ENCODE measurements at regions not wholly inside any gene's neighbourhood (a gene's known extent, or its start where the extent isn't known, plus 50 kb on each side); places are given as distances from the start of the nearest gene placed in this dataset.
"Not testable (repeated sequence)": the region's sequence is repeated elsewhere in the genome, so short reads cannot be mapped to it uniquely, and the experiment has no call there.

DNA sequence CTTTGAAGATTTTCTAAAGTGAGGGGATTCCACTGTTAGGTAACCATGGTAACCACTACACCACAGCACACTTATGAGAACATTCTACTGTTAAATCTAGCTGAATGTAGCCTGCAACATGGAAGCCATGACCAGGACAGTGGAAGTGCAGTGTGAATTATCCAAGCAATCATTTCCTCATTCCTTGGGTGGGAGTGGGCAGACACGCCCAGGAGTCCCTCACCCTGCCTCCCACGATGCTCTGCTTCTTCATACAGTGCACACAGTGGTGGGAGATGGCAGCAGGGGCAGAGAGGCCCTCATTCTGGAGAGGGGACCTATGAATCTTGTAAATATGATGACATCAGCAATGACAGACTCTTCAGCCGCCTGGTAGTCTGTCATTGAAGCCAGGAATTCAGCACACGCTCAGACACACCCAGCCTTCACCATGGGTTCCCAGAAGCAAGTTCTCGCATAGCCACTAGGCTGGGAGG lies 70.1 kb upstream of the HOXC13 start:
- intact Hi-C loops (cut with DNase I): no loop called here
- no peaks in the 10 kb centered on the region for H3K4me1 ChIP-seq
- H3K9me3 ChIP-seq: no peaks in the 10 kb centered on the region
- no peak overlapping the region for H3K27ac ChIP-seq
- DNase-seq: no peak
- 42% methylated on average over 2 of the region's 5 CpGs for WGBS (ENCODE audit: insufficient coverage, low coverage, low lambda C conversion rate, missing lambda C conversion rate)
- no peaks in the 10 kb centered on the region for H3K36me3 ChIP-seq
- H3K4me3 ChIP-seq: no peak overlapping the region
- no peaks in the 10 kb centered on the region for H3K27me3 ChIP-seq
- no peak for ATAC-seq
- no peak for TF ChIP-seq POLR2A (IDR thresholded peaks at IDR 0.05)
- TF ChIP-seq, protein P1, sequence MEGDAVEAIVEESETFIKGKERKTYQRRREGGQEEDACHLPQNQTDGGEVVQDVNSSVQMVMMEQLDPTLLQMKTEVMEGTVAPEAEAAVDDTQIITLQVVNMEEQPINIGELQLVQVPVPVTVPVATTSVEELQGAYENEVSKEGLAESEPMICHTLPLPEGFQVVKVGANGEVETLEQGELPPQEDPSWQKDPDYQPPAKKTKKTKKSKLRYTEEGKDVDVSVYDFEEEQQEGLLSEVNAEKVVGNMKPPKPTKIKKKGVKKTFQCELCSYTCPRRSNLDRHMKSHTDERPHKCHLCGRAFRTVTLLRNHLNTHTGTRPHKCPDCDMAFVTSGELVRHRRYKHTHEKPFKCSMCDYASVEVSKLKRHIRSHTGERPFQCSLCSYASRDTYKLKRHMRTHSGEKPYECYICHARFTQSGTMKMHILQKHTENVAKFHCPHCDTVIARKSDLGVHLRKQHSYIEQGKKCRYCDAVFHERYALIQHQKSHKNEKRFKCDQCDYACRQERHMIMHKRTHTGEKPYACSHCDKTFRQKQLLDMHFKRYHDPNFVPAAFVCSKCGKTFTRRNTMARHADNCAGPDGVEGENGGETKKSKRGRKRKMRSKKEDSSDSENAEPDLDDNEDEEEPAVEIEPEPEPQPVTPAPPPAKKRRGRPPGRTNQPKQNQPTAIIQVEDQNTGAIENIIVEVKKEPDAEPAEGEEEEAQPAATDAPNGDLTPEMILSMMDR (IDR thresholded peaks at IDR 0.05): no peak

DNA sequence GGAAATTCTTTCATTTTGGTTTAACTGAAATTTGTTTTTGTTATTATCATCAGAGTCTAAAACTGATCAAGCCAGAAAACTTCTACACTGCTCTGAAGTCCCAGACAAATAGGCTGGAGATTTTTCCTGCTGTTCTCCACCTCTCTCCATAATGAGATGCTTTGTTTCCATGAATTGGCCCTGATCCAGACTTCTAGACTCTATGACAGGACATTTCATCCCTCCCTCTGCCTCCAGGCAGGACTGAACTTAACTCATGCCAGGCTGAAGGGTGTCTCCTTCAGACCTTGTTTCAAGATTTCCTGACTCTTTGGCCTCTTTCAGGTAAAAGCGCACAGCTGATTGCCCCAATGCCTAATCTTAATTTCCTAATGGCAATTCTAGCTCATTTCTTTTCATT lies 69.1 kb upstream of the HOXC13 start:
- H3K4me3 ChIP-seq: no peak overlapping the region
- DNase-seq (no peak), ATAC-seq (no peak)
- H3K27ac ChIP-seq: no peak overlapping the region
- intact Hi-C loops (cut with DNase I): no loop called here
- WGBS (ENCODE audit: insufficient coverage, low coverage, low lambda C conversion rate, missing lambda C conversion rate): 100% methylated on average over 1 of the region's 1 CpG
- H3K36me3 ChIP-seq: no peaks in the 10 kb centered on the region
- no peaks in the 10 kb centered on the region for H3K27me3 ChIP-seq
- TF ChIP-seq POLR2A (IDR thresholded peaks at IDR 0.05): no peak
- TF ChIP-seq, protein P1 (IDR thresholded peaks at IDR 0.05): no peak
- H3K9me3 ChIP-seq: no peaks in the 10 kb centered on the region
- no peaks in the 10 kb centered on the region for H3K4me1 ChIP-seq

DNA sequence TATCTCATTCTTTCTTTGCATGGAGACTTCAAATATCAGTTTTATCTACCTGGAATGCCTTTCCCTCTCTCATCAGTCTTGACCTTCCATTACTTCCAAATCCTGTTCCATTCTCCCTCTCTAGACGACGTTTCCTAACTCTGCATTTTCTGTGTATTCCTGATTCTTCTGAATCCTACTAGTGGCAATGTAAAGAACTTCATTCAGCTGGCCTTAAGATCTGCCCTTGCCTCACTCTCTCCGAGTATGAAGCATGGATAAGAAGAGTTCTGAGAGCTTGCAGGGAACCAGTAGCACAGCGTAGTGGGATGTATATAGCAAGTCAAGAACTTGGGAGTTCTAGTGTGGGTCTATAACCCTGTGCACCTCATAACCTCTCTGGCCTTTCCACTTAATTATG lies 68.5 kb upstream of the HOXC13 start:
- intact Hi-C loops (cut with DNase I): no loop called here
- no peak for ATAC-seq
- Histone ChIP-seq H3K4me3 (no peak overlapping the region), H3K4me1 (no peaks in the 10 kb centered on the region), H3K27ac (no peak overlapping the region), H3K9me3 (no peaks in the 10 kb centered on the region), H3K36me3 (no peaks in the 10 kb centered on the region), H3K27me3 (no peaks in the 10 kb centered on the region)
- no peak for DNase-seq
- WGBS (ENCODE audit: insufficient coverage, low coverage, low lambda C conversion rate, missing lambda C conversion rate): 75% methylated on average over 3 of the region's 4 CpGs
- no peak for TF ChIP-seq POLR2A (IDR thresholded peaks at IDR 0.05)
- TF ChIP-seq, protein P1 (IDR thresholded peaks at IDR 0.05): no peak

DNA sequence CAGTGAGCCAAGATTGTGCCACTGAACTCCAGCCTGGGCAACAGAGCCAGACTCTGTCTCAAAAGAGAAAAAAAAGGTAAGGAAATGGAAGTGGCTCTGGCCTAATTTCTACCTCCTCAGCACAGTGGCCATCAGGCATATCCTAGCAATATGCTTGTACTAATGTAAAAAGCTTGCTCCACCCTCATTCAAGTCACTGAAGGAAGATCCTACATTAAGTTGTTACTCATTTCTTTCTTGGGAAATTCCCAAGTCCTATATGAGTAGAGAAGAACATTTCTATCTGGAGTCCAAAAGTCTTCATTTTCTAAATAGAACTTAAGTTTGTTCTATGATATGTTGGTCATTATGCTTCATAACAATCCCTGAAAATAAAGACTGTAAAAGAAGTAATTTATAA lies 67.3 kb upstream of the HOXC13 start:
- ATAC-seq (no peak), DNase-seq (no peak)
- H3K9me3 ChIP-seq: no peaks in the 10 kb centered on the region
- H3K4me1 ChIP-seq: no peaks in the 10 kb centered on the region
- intact Hi-C loops (cut with DNase I): no loop called here
- no peak overlapping the region for H3K27ac ChIP-seq
- no peak overlapping the region for H3K4me3 ChIP-seq
- H3K36me3 ChIP-seq: no peaks in the 10 kb centered on the region
- TF ChIP-seq, protein P1 (IDR thresholded peaks at IDR 0.05): no peak
- TF ChIP-seq POLR2A (IDR thresholded peaks at IDR 0.05): no peak
- no peaks in the 10 kb centered on the region for H3K27me3 ChIP-seq

DNA sequence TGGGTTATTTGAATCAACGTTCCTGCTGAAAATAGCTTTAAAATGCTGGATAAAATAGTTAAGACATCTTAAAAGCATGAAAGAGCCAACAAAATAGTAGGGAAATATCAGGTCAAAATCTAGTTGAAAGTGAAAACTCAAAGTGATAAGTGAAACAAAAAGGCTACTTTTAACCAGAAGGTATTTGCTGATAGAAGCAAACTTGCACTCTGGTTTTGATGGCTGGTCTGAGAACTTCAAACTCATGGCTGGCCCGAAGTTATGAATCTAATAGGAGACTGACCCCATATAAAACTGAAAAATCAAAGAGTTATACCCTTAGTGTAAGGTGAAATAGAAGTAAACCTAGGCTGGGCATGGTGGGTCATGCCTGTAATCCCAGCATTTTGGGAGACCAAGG lies 66.3 kb upstream of the HOXC13 start:
- Histone ChIP-seq H3K27ac (no peak overlapping the region), H3K4me1 (no peaks in the 10 kb centered on the region), H3K4me3 (no peak overlapping the region), H3K27me3 (no peaks in the 10 kb centered on the region), H3K36me3 (no peaks in the 10 kb centered on the region), H3K9me3 (no peaks in the 10 kb centered on the region)
- intact Hi-C loops (cut with DNase I): no loop called here
- TF ChIP-seq, protein P1 (IDR thresholded peaks at IDR 0.05): no peak
- TF ChIP-seq POLR2A (IDR thresholded peaks at IDR 0.05): no peak
- DNase-seq: no peak
- ATAC-seq: no peak
- 36% methylated on average over 2 of the region's 2 CpGs for WGBS (ENCODE audit: insufficient coverage, low coverage, low lambda C conversion rate, missing lambda C conversion rate)

DNA sequence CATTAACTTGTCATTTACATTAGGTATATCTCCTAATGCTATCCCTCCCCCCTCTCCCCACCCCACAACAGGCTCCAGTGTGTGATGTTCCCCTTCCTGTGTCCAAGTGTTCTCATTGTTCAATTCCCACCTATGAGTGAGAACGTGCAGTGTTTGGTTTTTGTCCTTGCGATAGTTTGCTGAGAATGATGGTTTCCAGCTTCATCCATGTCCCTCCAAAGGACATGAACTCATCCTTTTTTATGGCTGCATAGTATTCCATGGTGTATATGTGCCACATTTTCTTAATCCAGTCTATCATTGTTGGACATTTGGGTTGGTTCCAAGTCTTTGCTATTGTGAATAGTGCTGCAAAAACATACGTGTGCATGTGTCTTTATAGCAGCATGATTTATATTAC lies 60.7 kb upstream of the HOXC13 start:
- H3K27ac ChIP-seq; DNase-seq; H3K4me3 ChIP-seq; H3K27me3 ChIP-seq; intact Hi-C loops (cut with DNase I); H3K9me3 ChIP-seq; H3K36me3 ChIP-seq; H3K4me1 ChIP-seq; ATAC-seq: not testable (repeated sequence)
- 76% methylated on average over 3 of the region's 3 CpGs for WGBS (ENCODE audit: insufficient coverage, low coverage, low lambda C conversion rate, missing lambda C conversion rate)

Data from right lobe of liver (tissue), 6 donors.